Adipocyte (in vitro differentiated cells): ENCODE measurements at regions not wholly inside any gene's neighbourhood (a gene's known extent, or its start where the extent isn't known, plus 50 kb on each side); places are given as distances from the start of the nearest gene placed in this dataset.

Experiments
- DNase-seq: peaks from one replicate; pipeline ENCODE4 v3.0.0-alpha.2; 2015; ENCODE audit warnings: low read depth
- H3K27me3 ChIP-seq: replicated peaks from 2 replicates; pipeline ENCODE4 v1.7.0; 2013; ENCODE audit warnings: mild to moderate bottlenecking, low read length, moderate library complexity; ENCODE audit not compliant: control insufficient read depth, insufficient read depth
- H3K36me3 ChIP-seq: 2 replicates; pipeline ENCODE4 v1.7.0; 2013; ENCODE audit warnings: low read length, mild to moderate bottlenecking, moderate library complexity; ENCODE audit not compliant: control insufficient read depth, insufficient read depth, severe bottlenecking
- H3K4me1 ChIP-seq: 2 replicates; pipeline ENCODE4 v1.7.0; 2013; ENCODE audit warnings: mild to moderate bottlenecking, low read length, moderate library complexity; ENCODE audit not compliant: control insufficient read depth, insufficient read depth
- H3K4me3 ChIP-seq: 2 replicates; pipeline ENCODE4 v1.7.0; 2013; ENCODE audit warnings: mild to moderate bottlenecking, low read length, moderate library complexity
- H3K9ac ChIP-seq: 2 replicates; pipeline ENCODE4 v1.7.0; 2013; ENCODE audit warnings: mild to moderate bottlenecking, low read length, moderate library complexity
- H3K9me3 ChIP-seq: 2 replicates; pipeline ENCODE4 v1.7.0; 2013; ENCODE audit warnings: mild to moderate bottlenecking, low read length, moderate library complexity; ENCODE audit not compliant: control insufficient read depth

GRCh38 chr1:2939041-2939552 lies 82.2 kb upstream of the ACTRT2 start:
- Histone ChIP-seq H3K9me3 (peaks cover 32% of the 10 kb centered on the region), H3K9ac (no peak overlapping the region), H3K36me3 (no peaks in the 10 kb centered on the region), H3K4me1 (no peaks in the 10 kb centered on the region), H3K27me3 (no peaks in the 10 kb centered on the region), H3K4me3 (no peak overlapping the region)
- no peak for DNase-seq

- Histone ChIP-seq H3K4me3 (no peak overlapping the region), H3K4me1 (no peaks in the 10 kb centered on the region), H3K36me3 (no peaks in the 10 kb centered on the region), H3K9me3 (peaks cover 32% of the 10 kb centered on the region), H3K9ac (no peak overlapping the region), H3K27me3 (no peaks in the 10 kb centered on the region)
- DNase-seq = no peak
Observed at GRCh38 chr1:2940178-2940577, 81.1 kb upstream of the ACTRT2 start.

- DNase-seq = no peak
- no peaks in the 10 kb centered on the region for H3K36me3 ChIP-seq
- H3K27me3 ChIP-seq = no peaks in the 10 kb centered on the region
- H3K4me3 ChIP-seq = no peak overlapping the region
- no peaks in the 10 kb centered on the region for H3K4me1 ChIP-seq
- no peak overlapping the region for H3K9ac ChIP-seq
- peaks cover 32% of the 10 kb centered on the region for H3K9me3 ChIP-seq
Observed at GRCh38 chr1:2941040-2941439, 80.2 kb upstream of the ACTRT2 start.

- H3K4me3 ChIP-seq = no peak overlapping the region
- no peaks in the 10 kb centered on the region for H3K4me1 ChIP-seq
- no peaks in the 10 kb centered on the region for H3K36me3 ChIP-seq
- peaks cover 32% of the 10 kb centered on the region for H3K9me3 ChIP-seq
- no peak for DNase-seq
- H3K9ac ChIP-seq = no peak overlapping the region
- H3K27me3 ChIP-seq = no peaks in the 10 kb centered on the region
Observed at GRCh38 chr1:2941907-2942306, 79.4 kb upstream of the ACTRT2 start.

GRCh38 chr1:2942410-2942809 lies 78.9 kb upstream of the ACTRT2 start:
- H3K4me3 ChIP-seq = no peak overlapping the region
- H3K36me3 ChIP-seq = no peaks in the 10 kb centered on the region
- DNase-seq = no peak
- no peaks in the 10 kb centered on the region for H3K27me3 ChIP-seq
- no peak overlapping the region for H3K9ac ChIP-seq
- H3K9me3 ChIP-seq = peaks cover 32% of the 10 kb centered on the region
- H3K4me1 ChIP-seq = no peaks in the 10 kb centered on the region

GRCh38 chr1:2943686-2944260 lies 77.5 kb upstream of the ACTRT2 start:
- Histone ChIP-seq H3K4me3 (no peak overlapping the region), H3K9me3 (peaks cover 32% of the 10 kb centered on the region), H3K4me1 (no peaks in the 10 kb centered on the region), H3K9ac (no peak overlapping the region), H3K36me3 (no peaks in the 10 kb centered on the region), H3K27me3 (no peaks in the 10 kb centered on the region)
- no peak for DNase-seq

- Histone ChIP-seq H3K27me3 (no peaks in the 10 kb centered on the region), H3K4me3 (no peak overlapping the region), H3K9ac (no peak overlapping the region)
Observed at GRCh38 chr1:2944705-2945104, 76.6 kb upstream of the ACTRT2 start.

GRCh38 chr1:2945821-2946231 lies 75.4 kb upstream of the ACTRT2 start:
- Histone ChIP-seq H3K4me3 (no peak overlapping the region), H3K9ac (no peak overlapping the region), H3K9me3 (peaks cover 15% of the 10 kb centered on the region), H3K27me3 (no peaks in the 10 kb centered on the region), H3K4me1 (no peaks in the 10 kb centered on the region), H3K36me3 (no peaks in the 10 kb centered on the region)
- no peak for DNase-seq

More at GRCh38 chr1:2944705-2945104, 76.6 kb upstream of the ACTRT2 start:
- no peak for DNase-seq
- Histone ChIP-seq H3K4me1 (no peaks in the 10 kb centered on the region), H3K9me3 (peaks cover 26% of the 10 kb centered on the region), H3K36me3 (no peaks in the 10 kb centered on the region)

- no peak for DNase-seq
- H3K4me1 ChIP-seq = no peaks in the 10 kb centered on the region
- H3K4me3 ChIP-seq = no peak overlapping the region
- no peak overlapping the region for H3K9ac ChIP-seq
- no peaks in the 10 kb centered on the region for H3K27me3 ChIP-seq
- no peaks in the 10 kb centered on the region for H3K36me3 ChIP-seq
- H3K9me3 ChIP-seq = peaks cover 10% of the 10 kb centered on the region
Observed at GRCh38 chr1:2946291-2946690, 75.0 kb upstream of the ACTRT2 start.

- Histone ChIP-seq H3K9me3 (peaks cover 3% of the 10 kb centered on the region), H3K27me3 (no peaks in the 10 kb centered on the region), H3K4me1 (no peaks in the 10 kb centered on the region), H3K36me3 (no peaks in the 10 kb centered on the region), H3K9ac (no peak overlapping the region), H3K4me3 (no peak overlapping the region)
- DNase-seq = no peak
Observed at GRCh38 chr1:2946999-2947690, 74.1 kb upstream of the ACTRT2 start.

GRCh38 chr1:2948001-2948750 lies 73.1 kb upstream of the ACTRT2 start:
- no peak for DNase-seq
- H3K9ac ChIP-seq = no peak overlapping the region
- H3K9me3 ChIP-seq = peaks cover 2% of the 10 kb centered on the region
- no peaks in the 10 kb centered on the region for H3K27me3 ChIP-seq
- H3K4me1 ChIP-seq = no peaks in the 10 kb centered on the region
- no peaks in the 10 kb centered on the region for H3K36me3 ChIP-seq
- no peak overlapping the region for H3K4me3 ChIP-seq
